ENCODE measurements at regions not wholly inside any gene's neighbourhood (a gene's known extent, or its start where the extent isn't known, plus 50 kb on each side); places are given as distances from the start of the nearest gene placed in this dataset.

GRCh38 chr4:152239216-152239615, 296.7 kb downstream of the FBXW7 start:
- intact Hi-C loops (cut with micrococcal nuclease), result no loop called here

- intact Hi-C loops (cut with micrococcal nuclease), result no loop called here
These were observed 299.3 kb downstream of the FBXW7 start for GRCh38 chr4:152236519-152237056.

GRCh38 chr4:152235718-152236117, 300.2 kb downstream of the FBXW7 start:
- intact Hi-C loops (cut with micrococcal nuclease), result no loop called here

- intact Hi-C loops (cut with micrococcal nuclease), result no loop called here
These were observed 301.3 kb downstream of the FBXW7 start for GRCh38 chr4:152234571-152234970.

- intact Hi-C loops (cut with micrococcal nuclease), result no loop called here
These were observed 303.6 kb downstream of the FBXW7 start for GRCh38 chr4:152232271-152232670.

GRCh38 chr4:152229782-152230289, 306.1 kb downstream of the FBXW7 start:
- intact Hi-C loops (cut with micrococcal nuclease), result no loop called here

GRCh38 chr4:152225680-152226079, 310.2 kb downstream of the FBXW7 start:
- intact Hi-C loops (cut with micrococcal nuclease), result no loop called here

- intact Hi-C loops (cut with micrococcal nuclease), result no loop called here
These were observed 311.0 kb downstream of the FBXW7 start for GRCh38 chr4:152224721-152225420.

- intact Hi-C loops (cut with micrococcal nuclease), result no loop called here
These were observed 311.7 kb downstream of the FBXW7 start for GRCh38 chr4:152224223-152224622.

GRCh38 chr4:152223600-152223999, 312.3 kb downstream of the FBXW7 start:
- intact Hi-C loops (cut with micrococcal nuclease), result no loop called here

GRCh38 chr4:152221816-152222516, 313.9 kb downstream of the FBXW7 start:
- intact Hi-C loops (cut with micrococcal nuclease), result no loop called here

GRCh38 chr4:152220201-152220666, 315.7 kb downstream of the FBXW7 start:
- intact Hi-C loops (cut with micrococcal nuclease), result no loop called here

- intact Hi-C loops (cut with micrococcal nuclease), result no loop called here
These were observed 317.3 kb downstream of the FBXW7 start for GRCh38 chr4:152218576-152218975.

- intact Hi-C loops (cut with micrococcal nuclease), result no loop called here
These were observed 318.0 kb downstream of the FBXW7 start for GRCh38 chr4:152217896-152218295.

- intact Hi-C loops (cut with micrococcal nuclease), result no loop called here
These were observed 323.8 kb downstream of the FBXW7 start for GRCh38 chr4:152211936-152212653.

GRCh38 chr4:152209772-152210493, 326.0 kb downstream of the FBXW7 start:
- intact Hi-C loops (cut with micrococcal nuclease), result no loop called here

GRCh38 chr4:152207378-152207720, 328.5 kb downstream of the FBXW7 start:
- intact Hi-C loops (cut with micrococcal nuclease), result no loop called here

- intact Hi-C loops (cut with micrococcal nuclease), result no loop called here
These were observed 329.1 kb downstream of the FBXW7 start for GRCh38 chr4:152206646-152207377.

GRCh38 chr4:152206185-152206584, 329.7 kb downstream of the FBXW7 start:
- intact Hi-C loops (cut with micrococcal nuclease), result no loop called here

GRCh38 chr4:152202415-152202814, 333.5 kb downstream of the FBXW7 start:
- intact Hi-C loops (cut with micrococcal nuclease), result no loop called here
